WTC11 (cell line): ENCODE measurements at regions not wholly inside any gene's neighbourhood (a gene's known extent, or its start where the extent isn't known, plus 50 kb on each side); places are given as distances from the start of the nearest gene placed in this dataset.

Source experiments
- ATF2 ChIP-seq: sonication (generic); formaldehyde crosslinking; IDR thresholded peaks from 2 replicates; pipeline ENCODE4 v1.8.1; 2022; ENCODE audit warnings: low read depth, missing genetic modification reagents, borderline replicate concordance
- CBFB ChIP-seq: sonication (generic); formaldehyde crosslinking; IDR thresholded peaks from 2 replicates; pipeline ENCODE4 v1.8.1; 2022; ENCODE audit warnings: mild to moderate bottlenecking, low read depth, missing genetic modification reagents
- CTCF ChIP-seq: fragments of 200-600 bp; IDR thresholded peaks from 2 replicates; pipeline ENCODE4 v1.8.0; 2022; ENCODE audit warnings: antibody characterized with exemption
- FOXJ3 ChIP-seq: sonication (generic); formaldehyde crosslinking; IDR thresholded peaks from 2 replicates; pipeline ENCODE4 v1.9.0; 2021; ENCODE audit warnings: missing genetic modification reagents, mild to moderate bottlenecking, borderline replicate concordance
- JUN ChIP-seq: sonication (generic); formaldehyde crosslinking; IDR thresholded peaks from 2 replicates; pipeline ENCODE4 v1.8.0; 2023; ENCODE audit warnings: mild to moderate bottlenecking, missing genetic modification reagents
- MAX ChIP-seq: sonication (generic); formaldehyde crosslinking; IDR thresholded peaks from 2 replicates; pipeline ENCODE4 v1.8.0; 2022; ENCODE audit warnings: mild to moderate bottlenecking, missing genetic modification reagents
- NR2C2 ChIP-seq: sonication (generic); formaldehyde crosslinking; IDR thresholded peaks from 2 replicates; pipeline ENCODE4 v1.8.0; 2022; ENCODE audit warnings: mild to moderate bottlenecking, missing genetic modification reagents
- SMAD3 ChIP-seq: sonication (generic); formaldehyde crosslinking; IDR thresholded peaks from 2 replicates; pipeline ENCODE4 v1.8.0; 2022; ENCODE audit warnings: missing genetic modification reagents, mild to moderate bottlenecking, borderline replicate concordance
- SP1 ChIP-seq: sonication (generic); formaldehyde crosslinking; conservative IDR thresholded peaks from 2 replicates; pipeline ENCODE4 v1.8.1; 2022; ENCODE audit warnings: missing genetic modification reagents
- TCF7 ChIP-seq: sonication (generic); formaldehyde crosslinking; IDR thresholded peaks from 2 replicates; pipeline ENCODE4 v1.8.0; 2022; ENCODE audit warnings: mild to moderate bottlenecking, low read depth, missing genetic modification reagents, moderate library complexity
- ZNF219 ChIP-seq: sonication (generic); formaldehyde crosslinking; IDR thresholded peaks from 2 replicates; pipeline ENCODE4 v1.8.0; 2023; ENCODE audit warnings: missing genetic modification reagents, mild to moderate bottlenecking, borderline replicate concordance
- ZNF416 ChIP-seq: fragments of 250-450 bp; sonication (Bioruptor Pico); IDR thresholded peaks from 2 replicates; pipeline ENCODE4 v1.9.0; 2021; ENCODE audit warnings: mild to moderate bottlenecking, inconsistent platforms

GRCh38 chr2:216572582-216573578 lies 60.3 kb upstream of the IGFBP2 start:
- TF ChIP-seq JUN (CRISPR knock-in tag) (no peak), SMAD3 (no peak), ZNF219 (CRISPR knock-in tag) (no peak), SP1 (no peak), CTCF (no peak), TCF7 (CRISPR knock-in tag) (no peak), FOXJ3 (CRISPR knock-in tag) (no peak), ATF2 (no peak), CBFB (CRISPR knock-in tag) (no peak), ZNF416 (CRISPR knock-in tag) (no peak), MAX (CRISPR knock-in tag) (no peak), NR2C2 (no peak)
